ENCODE measurements at regions not wholly inside any gene's neighbourhood (a gene's known extent, or its start where the extent isn't known, plus 50 kb on each side); places are given as distances from the start of the nearest gene placed in this dataset.

DNA sequence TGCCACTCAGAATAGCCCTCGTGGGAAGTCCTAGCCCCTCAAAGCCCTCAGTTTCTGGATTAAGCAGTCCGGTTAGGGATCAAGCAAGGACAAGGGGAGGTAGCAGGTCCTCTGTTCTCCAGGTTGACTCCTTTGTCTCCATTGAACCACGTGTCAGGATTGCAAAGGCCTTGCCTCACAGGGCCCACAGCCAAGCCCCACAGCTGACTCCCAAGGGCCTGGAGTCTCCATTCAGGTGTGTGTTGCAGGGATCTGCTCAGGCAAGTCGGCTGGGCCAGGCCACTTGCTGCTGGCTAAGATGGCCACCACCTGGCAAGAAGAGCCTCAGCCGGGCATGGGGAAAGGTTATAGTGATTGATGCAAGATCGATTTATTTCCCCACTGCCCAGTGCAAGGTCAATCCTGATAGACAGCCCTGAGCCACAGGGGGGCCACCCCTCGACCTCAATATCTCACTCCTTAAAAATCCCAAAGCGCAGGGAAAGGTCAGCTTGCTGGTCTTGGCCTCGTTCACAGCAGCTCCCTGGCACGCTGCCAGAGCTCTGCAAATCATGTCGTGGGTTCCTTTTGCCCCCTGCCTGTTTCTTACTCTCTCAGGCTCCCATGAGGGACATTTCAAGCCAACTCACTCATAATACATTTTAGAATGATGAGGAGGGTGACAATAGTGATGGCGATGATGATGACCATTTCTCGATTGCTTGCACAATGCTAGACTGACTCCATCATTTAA lies 75.9 kb downstream of the EDN3 start:
- no peak for DNase-seq (ENCODE audit: low spot score)

DNA sequence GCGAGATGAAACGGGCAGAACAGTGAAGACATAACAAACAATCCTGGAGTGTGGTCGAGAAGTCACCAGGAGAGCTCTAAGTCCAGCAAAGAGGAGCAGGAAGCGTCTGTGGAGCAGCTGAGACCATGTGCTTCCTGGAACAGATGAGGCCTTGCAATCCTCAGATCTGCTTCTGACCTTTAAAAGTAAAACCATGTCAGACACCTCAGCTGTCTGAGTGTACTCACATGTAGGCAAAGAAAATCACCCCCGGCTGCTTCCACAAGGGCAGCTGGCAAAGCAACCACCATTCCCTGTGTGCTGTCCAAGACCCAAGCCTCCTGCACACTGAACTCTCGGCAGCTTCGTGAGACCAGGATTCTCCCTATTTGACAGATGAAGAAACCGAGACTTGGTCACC lies 76.6 kb downstream of the EDN3 start:
- DNase-seq (ENCODE audit: low spot score), result no peak

DNA sequence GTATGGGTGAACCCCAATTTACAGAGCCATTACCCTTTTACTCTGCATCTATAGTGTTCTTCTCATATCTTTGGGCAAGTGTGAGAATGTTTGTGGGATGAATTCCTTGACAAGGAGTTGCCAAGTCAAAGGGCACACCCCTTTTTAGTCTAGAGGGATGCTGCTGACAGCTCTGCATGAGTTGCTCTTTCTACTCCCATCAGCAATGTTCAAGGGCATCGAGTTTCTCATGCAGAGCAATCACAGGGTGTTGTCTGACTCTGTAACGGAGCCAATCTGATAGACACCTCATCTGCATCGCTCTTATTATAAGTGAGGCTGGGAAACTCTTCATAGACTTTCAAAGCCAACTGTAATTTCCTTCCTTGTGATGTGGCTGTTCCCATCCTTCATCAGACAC lies 77.4 kb downstream of the EDN3 start:
- no peak for DNase-seq (ENCODE audit: low spot score)

DNA sequence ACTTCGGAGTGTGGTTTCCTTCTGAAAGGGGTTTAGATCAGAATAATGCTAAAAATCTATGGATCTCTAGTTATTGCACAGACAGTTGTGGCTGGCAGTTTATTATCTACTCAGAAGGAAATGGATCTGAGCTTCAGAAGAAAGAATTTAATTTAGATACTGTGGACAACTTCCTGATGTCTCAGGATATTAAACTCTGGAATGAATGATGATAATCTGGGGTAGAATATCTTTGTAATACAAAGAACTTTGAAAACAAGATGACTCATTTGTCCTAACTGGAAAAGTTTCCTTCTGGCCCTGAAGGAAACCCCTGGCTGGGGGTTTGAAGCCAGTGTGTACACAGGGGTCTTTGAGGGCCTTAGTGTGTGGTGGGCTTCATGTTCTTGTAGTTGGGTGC lies 78.0 kb downstream of the EDN3 start:
- DNase-seq (ENCODE audit: low spot score), result no peak

DNA sequence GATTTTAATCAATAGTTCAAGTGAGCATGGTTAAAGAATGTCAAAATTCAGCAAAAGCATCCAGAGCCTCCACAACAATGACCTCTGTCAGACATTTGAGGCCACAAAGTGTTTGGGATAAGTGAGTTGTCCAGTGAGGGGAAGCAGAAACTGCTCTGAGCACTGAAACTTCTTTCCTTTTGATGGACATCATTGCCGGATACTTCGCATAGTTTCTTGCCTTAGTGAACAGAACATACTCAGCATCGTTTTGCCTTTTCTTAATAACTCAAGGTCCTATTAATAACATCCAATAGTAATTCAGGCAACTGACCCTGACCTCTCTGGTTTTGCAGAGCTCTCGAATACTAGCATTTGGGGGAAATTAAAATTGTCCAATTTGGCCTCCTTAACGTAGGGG lies 78.6 kb downstream of the EDN3 start:
- DNase-seq (ENCODE audit: low spot score), result no peak

DNA sequence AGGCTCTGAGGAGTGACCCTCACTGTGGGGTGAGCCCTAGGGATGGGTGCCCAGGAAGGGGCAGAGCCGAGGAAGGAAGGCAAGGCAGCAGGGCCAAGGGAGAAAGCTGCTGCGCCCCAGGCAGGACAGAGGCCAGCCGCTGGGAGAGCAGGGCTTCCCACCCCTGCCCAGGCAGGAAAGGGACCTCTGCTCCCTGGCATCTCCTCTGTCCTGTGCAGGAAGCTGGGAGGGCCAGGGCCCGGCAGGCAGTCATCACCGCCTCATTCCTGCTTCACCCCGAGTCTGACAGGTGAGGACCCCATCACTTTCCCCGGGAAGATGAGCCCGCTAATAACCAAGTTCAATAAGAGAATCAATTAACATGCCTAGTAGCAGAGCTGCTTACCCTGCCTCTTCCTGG lies 81.3 kb downstream of the EDN3 start:
- no peak for DNase-seq (ENCODE audit: low spot score)

DNA sequence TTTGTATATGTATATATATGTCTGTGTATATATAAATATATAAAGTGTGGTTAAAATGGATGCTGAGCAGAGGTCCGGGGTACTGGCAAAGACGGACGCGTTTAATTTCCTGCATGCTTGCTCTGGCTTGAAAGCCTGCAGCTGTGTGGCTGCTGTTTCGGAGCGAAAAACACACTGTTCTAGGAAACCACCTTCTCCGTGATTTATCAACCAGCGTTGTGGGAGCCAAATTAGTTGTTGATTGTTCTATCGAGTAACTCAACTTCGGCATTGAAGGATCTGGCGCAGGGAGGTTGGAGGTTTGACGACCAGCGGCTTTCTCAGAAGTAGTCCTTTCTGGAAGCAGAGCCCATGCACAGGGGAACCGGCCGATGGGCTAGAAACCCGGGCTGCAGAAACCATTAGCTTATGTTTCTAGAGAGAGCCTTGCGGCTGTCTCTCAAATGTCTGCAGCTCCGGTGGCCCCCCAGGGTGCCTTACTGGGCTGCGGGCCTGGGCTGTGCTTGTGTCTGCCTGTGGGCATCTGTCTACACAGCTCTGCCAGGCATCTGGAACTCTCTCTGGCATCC lies 81.8 kb downstream of the EDN3 start:
- no peak for DNase-seq (ENCODE audit: low spot score)

DNA sequence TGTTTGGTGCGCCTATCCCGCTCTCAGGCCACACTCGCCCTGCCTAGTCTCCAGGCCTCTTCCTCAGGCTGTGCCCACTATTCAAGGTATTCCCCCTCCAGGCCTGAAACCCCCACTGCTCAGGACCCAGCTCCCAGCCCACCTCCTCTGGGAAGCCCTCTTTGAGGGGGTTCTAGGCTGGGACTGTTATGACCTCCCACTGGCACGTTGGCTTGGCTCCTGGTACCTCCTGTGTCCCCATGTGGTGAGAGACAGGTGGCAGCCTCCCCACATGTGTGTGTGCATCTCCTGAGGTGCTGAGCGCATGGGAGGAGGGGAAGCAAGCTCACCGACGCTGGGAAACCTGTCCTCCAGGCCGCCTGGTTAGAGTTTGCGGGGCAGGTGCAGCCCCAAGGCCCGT lies 82.5 kb downstream of the EDN3 start:
- DNase-seq (ENCODE audit: low spot score), result no peak

DNA sequence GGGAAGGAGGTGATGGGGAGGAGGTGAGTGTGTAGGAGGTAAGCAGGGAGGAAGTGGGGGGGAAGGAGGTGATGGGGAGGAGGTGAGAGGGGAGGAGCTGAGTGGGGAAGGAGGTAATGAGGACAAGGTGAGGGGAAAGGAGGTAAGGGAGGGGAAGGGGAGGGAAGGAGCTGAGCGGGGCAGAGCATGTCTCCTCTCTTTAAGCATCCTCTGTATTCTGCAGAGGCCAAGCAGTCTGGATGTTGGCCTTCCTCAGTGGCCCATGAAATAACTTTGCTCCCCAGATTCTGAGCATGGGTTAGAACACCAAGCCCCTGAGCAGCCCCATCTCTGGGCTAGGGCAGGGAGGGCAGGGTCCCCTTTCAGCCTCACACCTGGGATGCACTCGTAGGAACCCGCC lies 84.6 kb downstream of the EDN3 start:
- no peak for DNase-seq (ENCODE audit: low spot score)

DNA sequence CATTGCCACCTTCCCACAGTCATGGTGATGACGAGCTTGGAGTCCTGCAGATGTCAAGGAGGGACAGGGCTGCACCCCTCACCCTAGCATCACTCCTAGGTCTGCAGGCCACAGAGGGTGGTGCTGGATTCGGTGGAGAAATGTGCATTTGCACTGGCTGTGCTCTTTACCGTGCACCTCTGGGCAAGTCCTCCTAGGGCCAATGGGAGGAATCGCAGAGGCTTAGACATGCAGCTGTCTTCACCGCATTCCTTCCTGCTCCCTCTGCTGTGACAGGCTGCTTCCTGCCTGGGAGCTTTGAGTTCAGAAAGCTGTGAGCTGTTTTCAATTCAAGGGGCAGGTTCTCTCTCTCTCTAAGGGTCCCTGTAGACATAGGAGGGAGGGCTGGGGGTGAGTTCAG lies 85.1 kb downstream of the EDN3 start:
- no peak for DNase-seq (ENCODE audit: low spot score)

DNA sequence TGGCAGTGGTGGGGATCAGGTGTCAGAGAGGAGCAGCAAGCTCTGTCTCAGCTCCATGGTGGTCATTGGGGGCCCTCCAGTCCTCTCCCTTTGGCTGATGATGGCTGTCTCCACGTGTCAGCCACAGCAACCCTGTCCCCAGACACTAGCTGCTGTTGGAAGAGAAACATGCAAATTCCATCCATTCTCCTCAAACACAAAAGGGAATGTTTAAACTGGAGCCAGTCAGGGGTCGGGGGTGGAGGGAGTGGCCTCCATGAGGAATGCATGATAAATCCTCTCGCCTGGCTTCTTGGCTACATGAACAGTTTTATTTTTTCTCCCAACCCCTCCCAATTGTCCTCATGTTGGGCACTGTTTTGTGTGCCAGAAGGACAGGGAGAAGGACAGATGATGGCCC lies 86.4 kb downstream of the EDN3 start:
- no peak for DNase-seq (ENCODE audit: low spot score)

DNA sequence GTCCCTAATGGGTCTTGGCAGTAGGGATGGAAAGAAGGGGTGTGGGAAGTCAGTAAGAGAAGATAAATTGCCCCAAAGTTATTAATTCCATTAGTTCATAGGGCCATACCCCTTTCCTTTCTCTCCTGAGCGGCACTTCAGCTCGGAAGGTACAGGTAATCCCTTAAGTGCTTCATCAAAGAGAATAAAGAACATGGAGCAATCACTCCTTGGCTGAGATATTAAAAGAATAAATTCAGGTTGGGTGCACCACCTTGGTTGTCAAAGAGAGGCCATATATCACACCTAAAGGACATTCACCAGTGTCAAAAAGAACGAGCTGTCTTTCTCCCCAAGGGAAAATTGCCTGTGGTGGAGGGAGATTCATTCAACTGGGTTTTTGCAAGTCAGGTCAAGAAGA lies 87.5 kb downstream of the EDN3 start:
- DNase-seq (ENCODE audit: low spot score), result no peak

DNA sequence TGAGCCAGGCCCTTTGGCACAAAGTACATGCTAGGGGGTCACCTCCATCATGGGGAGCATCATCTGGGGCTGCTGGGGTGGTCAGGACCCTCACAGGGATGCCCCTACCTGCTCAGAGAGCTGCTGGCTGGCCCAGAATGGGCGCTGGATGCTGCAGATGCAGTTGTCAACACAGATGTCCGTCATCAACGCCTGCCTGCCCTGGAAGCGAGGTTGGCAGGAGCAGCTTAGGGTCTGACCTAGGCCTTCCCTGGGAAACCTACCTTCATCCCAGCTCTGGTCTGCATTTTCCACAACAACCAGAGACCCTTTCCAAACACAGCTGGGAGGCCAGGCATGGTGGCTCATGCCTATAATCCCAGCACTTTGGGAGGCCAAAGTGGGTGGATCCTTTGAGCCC lies 88.0 kb downstream of the EDN3 start:
- DNase-seq (ENCODE audit: low spot score), result no peak

DNA sequence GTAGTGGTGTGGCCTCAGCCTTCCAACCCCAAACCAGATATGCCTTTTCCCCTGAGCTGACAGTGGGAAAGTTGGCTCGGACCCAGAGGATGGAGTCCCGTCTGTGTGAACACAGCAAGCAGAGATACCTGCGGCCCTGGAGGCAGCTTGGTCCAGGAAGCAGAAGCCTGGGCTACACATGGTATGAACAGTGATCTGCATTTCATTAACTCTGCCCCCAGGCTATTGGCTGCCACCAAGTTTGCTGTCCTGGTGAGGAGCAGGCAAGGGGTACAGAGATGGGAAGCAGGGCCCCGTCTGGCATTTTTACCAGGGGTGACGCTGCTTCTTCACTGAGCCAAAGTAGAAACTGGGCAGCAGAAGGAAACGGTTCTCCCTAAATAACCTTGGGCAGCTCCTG lies 90.0 kb downstream of the EDN3 start:
- no peak for DNase-seq (ENCODE audit: low spot score)

DNA sequence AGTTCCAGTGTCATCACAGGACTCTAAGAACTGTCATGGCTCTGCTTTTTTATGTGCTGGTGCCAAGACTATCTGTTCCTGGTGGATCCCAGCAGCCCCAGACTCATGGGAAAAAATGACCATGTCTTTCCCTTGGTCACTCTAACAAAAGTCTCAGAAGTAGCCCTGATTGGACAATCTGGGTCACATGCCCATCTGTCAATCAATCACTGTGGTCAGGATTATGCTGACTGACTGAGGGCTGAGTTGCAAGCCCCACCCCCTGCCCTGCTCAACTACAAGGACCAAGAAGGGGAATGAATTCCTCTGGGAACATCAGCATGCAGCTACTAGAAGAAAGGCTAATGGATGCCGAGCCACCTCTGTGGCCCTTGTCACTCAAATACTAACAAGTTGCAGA lies 91.6 kb downstream of the EDN3 start:
- DNase-seq (ENCODE audit: low spot score), result no peak

DNA sequence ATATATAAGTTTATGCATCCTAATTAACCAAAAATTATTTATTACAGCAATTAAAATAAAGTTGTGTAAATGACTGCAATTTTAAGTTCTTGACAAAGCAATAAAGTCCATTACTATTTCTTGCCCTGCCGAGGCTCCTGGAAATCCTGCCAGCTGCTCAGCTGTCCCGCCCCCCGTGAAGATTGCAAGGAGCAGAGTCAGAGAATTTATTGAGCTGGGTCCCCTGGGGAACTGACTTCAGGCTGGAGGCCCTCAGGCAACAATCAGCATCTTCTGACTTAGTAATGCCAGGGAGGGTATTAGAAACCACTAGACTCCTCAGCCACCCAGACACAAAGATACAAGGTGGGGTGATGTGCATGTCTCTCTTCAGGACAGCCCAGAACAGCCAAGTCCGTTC lies 92.3 kb downstream of the EDN3 start:
- DNase-seq (ENCODE audit: low spot score), result no peak

DNA sequence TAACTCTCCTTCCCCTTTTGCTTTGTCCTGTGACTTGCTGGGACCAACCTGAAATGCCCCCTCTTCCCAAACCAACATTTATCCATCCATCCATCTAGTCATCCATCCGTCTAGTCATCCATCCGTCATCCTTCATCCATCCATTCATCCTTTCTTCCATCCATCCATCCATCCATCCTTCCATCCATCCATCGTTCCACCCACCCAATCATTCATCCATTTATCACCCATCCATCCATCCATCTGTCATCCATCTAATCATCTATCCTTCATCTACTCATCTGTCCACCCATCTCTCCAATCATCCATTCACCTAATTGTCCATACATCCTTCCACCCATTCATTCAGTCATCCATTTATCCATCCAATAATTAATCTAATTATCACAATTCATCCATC lies 92.7 kb downstream of the EDN3 start:
- DNase-seq (ENCODE audit: low spot score), result no peak

DNA sequence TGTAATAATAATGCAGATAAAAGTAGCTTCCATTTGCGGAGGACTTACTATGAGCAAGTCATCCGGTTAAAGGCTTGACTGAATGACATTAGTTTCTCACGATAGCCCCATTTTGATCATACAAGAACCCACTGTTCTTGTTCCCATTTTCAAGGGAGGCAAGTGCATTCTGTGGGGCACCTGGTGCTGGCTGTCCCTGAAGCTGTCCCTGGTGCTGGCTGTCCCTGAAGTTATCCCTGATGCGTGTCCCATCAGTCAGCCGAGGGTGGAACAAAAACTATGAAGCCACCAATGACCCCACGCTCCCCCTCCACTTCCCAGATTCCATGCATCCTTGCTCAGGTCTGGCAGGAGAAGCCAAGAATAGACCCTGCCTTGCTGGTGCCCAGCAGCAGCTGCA lies 95.3 kb downstream of the EDN3 start:
- no peak for DNase-seq (ENCODE audit: low spot score)

DNA sequence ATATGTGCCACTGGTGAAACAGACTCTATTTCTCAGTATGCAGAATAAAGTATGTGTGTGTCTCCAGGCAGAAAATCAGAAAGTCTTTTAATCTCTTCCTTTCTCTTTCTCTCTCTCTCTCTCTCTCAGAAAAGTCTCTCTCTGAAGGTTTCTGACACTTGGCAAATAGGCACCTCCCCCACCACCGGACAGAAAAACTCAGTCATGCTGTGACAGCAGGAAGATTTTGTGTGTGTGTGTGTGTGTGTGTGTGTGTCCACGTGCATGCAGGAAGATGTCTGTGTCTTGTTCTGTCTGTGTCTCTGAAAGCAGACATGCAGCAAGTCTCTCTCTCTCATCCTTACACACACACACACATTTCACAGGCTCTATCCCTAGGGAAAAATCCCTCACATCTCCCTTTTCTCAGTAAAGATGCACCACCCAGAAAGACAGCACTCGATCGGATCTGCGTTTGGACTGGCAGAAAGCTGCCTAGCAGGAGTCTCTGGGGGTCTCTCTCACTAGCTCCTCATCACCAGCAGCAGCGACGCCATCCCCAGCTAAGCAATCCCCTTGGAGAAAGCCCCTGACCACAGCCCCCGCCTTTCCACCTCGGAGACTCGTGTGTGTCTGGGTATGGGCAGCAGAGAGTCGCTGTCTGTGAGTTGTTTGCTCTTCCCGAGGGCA lies 98.3 kb downstream of the EDN3 start:
- no peak for DNase-seq (ENCODE audit: low spot score)

DNA sequence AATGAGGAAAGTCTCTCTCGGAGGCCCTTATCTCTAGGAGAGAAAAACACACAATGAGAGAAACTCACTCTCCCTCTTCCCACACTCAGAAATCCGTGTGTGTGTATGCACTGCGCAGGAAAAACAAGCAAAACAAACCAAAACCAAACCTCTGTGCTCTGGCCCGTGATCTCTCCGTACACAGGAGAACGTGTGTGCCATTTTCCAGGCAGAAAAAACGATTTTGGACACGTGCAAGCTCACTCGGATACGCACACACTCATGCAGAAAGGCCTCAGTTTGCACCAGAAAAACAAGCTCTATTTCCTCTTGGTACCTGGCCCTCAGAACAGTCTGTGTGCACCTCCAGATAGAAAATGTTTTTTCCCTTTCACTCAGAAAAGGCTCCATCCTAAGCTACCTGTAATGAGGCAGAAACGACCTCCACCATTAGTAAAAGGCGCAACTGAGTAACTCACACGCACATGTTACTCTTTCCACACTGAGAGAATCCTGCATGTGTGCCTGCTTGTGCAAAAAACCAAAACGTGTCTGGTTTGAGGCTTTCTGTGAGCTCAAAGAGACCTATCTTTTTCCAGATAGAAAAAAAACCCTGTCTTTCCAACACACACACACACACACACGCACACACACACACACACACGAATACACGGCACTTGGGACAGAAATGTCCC lies 99.2 kb downstream of the EDN3 start:
- DNase-seq (ENCODE audit: low spot score), result no peak

DNA sequence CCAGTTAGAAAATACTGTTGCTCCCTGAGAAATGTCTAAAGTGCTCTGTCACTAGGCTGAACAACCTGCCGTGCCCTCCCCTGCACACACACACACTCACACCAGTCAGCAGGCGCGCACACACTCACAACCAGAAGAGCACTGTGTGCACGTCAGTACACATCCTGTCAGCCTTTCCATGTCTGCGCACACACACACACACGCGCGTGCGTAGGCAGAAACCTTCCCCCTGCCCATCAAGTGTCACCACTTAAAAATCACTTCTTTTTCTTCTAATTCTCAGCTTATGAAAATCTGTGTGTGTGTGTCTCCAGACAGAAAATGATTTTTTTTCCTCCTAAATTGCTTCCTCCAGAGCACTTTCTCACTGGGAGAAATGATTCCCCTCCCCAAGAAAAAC lies 100.3 kb downstream of the EDN3 start:
- no peak for DNase-seq (ENCODE audit: low spot score)

DNA sequence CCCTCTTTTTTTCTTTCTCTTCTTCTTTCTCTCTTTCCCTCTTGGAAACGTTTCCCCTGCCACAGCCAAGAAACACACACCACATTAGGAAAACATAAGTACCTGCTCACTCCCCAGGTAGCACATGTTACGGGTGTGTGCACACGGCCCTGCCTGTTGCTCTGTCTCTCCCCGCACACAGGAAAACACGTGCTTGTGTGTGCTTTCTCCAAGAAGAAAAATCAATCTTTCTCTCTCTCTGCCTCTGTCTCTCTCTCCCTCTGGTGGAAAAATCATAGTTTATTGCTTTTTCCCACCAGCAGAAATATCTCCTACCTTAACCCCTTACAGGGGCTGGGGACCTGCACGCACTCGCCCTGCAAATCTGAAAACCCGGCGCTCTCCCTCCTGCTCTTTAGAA lies 102.3 kb downstream of the EDN3 start:
- no peak for DNase-seq (ENCODE audit: low spot score)

DNA sequence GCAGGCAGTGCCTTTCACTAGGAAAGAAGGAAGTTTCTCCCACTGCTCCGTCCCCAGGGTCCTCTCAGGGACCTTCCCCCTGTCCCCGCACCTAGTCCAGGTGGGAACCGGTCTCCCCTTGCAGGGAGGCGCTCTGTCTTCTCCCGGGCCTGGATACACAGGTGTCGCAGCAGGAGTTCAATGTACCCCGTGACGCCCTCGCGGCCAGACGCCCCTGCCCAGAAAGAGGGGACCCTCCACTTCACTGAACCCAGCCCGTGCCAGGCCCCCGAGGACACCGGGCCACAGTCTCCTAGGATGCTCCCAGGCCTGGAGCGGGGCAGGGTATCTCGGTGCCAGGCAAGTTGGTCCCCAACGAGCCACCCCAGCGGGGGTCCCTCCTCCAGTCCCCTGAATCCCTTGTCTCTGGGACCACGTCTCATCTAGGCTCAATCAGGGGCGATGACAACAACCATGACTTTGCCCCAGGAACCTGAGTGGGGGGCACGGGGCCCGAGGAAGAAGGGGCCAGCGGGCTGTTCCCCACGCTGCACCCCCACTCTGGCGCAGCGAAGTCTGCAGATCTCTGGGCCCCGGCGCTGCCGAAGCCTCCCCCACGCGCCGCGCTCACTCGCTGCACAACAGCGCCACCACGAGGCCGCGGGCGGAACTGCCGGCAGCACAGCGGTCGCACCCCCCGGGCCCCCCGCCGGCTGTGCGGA lies 103.0 kb downstream of the EDN3 start:
- peak; percentile 58 for DNase-seq (ENCODE audit: low spot score)

Data from activated CD4-positive, alpha-beta T cell treated with anti-CD3 and anti-CD28 coated beads, Interleukin-2, Interleukin-4, amounts not matched to agents 100 ng/mL and 50 ng/mL, durations not matched to agents 16 hours and 8 hours (primary cell).